Fibroblast of skin of right biceps (primary cell): ENCODE measurements at regions not wholly inside any gene's neighbourhood (a gene's known extent, or its start where the extent isn't known, plus 50 kb on each side); places are given as distances from the start of the nearest gene placed in this dataset.
A peak's percentile ranks its signal among the peaks of the same experiment; 100 is the strongest.

Experiments used
- DNase-seq: peaks from one replicate; pipeline ENCODE4 v3.0.0-alpha.2; 2013

- DNase-seq = no peak
Measured at GRCh38 chr5:44652674-44653073, 156.1 kb upstream of the MRPS30 start.

GRCh38 chr5:44646016-44646415, 162.7 kb upstream of the MRPS30 start:
- no peak for DNase-seq

- no peak for DNase-seq
Measured at GRCh38 chr5:44645502-44645901, 163.2 kb upstream of the MRPS30 start.

- no peak for DNase-seq
Measured at GRCh38 chr5:44644628-44645027, 164.1 kb upstream of the MRPS30 start.

DNA sequence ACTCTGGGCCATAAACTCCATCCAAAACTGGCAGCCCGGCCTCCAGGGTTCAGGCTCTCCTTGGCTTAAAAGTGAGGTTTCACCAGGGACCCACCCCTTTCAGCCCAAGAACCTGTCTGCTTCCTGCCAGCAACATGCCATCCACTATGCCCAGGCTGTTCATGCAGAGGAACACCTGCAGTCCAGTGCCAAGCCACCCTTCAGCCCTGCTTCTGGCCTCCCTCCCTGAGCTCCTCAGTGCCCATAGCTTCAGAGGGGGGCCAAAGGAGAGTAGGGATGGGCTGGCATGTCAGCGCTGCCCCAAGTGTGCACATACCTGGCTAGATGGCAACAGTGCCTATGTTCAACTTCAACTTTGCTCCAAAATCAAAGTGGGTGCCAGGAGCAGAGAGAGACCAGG, 166.9 kb upstream of the MRPS30 start:
- DNase-seq = no peak

DNA sequence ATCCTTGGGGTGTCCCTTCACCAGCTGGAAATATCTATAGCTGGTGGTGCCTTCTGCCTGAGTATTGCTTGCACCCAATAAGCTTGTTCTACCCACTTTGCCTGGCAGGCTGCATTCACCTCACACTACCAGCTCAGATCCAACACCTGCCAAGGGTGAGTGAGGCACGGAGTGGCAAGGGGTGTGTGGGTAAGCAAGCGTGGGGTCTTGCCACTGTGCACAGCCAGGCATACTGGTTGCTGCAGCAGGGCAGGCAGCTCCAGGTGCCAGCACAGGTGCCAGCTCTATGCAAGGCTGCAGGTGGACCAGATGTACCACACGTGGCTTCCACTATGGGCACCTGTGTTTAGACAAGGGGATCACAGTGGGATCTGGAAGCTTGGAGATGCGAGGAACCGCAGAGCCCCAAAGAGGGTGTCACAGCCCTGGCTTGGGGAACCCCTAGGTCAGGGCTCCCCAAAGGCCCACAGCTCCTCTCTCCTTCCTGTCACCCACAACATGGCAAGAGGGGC, 167.7 kb upstream of the MRPS30 start:
- DNase-seq = no peak

- no peak for DNase-seq
Measured at GRCh38 chr5:44637916-44638869, 170.6 kb upstream of the MRPS30 start.

DNA sequence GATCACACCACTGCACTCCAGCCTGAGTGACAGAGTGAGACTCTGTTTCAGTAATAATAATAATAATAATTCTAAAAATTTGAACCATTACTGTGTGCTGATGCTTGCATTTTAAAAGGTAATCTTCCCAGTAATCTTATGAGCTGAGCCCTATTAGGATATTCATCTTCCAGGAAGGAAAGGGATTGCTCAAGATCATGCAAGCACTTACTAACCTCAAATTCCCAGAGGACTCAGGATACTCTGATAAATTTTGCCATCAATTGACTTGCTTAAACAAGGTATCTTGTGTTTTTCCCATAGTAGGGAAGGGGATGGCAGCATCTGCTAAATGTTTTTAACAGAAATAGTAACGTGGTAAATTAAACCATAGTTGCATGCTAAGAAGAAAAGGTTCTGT, 176.4 kb upstream of the MRPS30 start:
- DNase-seq = no peak

DNA sequence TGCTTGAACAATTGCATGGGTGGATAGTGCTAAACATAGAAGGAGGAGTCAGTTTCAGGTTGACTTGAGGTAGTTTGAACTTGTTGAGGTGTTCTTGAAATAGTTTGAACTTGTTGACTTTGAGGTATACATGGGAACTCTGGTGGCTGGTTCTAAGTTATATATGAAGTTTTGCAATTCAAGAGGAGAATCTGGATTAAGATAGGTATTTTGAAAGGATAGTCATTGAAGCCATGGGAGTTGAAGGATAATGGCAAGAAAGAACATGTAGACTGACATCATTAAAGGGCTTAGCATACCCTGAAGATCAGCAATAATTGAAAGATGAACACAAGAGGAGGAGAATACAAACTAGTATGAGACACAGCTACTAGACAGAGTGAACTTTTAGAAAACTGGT, 181.9 kb upstream of the MRPS30 start:
- no peak for DNase-seq

GRCh38 chr5:44622331-44622730, 186.4 kb upstream of the MRPS30 start:
- DNase-seq = no peak

- DNase-seq = no peak
Measured at GRCh38 chr5:44619875-44620610, 188.7 kb upstream of the MRPS30 start.

- DNase-seq = no peak
Measured at GRCh38 chr5:44614845-44615244, 193.9 kb upstream of the MRPS30 start.

- DNase-seq = no peak
Measured at GRCh38 chr5:44613936-44614335, 194.8 kb upstream of the MRPS30 start.

GRCh38 chr5:44605926-44606325, 202.8 kb upstream of the MRPS30 start:
- no peak for DNase-seq

DNA sequence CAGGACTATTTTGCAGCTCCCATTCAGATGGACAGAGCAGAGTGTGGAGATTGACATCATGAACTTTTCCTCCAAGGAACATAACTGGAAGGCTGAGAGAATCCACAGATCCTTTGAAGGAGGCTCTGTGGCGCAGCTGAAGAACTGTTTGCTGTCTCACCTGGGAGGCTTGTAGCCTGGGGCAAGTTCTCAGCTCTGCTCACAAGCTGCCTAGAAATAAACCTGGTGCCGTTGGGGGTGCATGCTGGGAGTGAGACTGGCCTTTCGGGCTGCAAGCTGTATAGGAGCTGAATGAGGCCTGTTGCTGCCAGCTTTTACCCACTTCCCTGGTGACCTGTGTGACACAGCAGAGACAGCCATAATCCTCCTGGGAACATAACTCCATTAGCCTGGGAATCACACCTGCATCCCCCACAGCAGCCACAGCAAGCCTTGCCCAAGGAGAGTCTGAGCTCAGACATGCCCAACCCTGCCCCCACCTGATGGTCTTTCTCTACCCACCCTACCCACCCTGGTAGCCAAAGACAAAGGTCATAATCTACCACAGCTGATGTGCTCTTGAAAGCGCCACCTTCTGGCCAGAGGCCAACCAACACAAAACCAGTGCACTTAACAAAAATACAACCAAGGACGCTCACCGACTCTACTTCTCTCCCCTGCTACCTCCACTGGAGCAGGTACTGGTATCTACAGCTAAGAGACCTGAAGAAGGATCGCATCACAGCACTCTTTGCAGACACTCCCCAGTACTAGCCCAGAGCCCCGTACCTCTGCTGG, 205.1 kb upstream of the MRPS30 start:
- no peak for DNase-seq

- DNase-seq = no peak
Measured at GRCh38 chr5:44574678-44575077, 185.5 kb upstream of the FGF10 start.

- no peak for DNase-seq
Measured at GRCh38 chr5:44568519-44568918, 179.3 kb upstream of the FGF10 start.

DNA sequence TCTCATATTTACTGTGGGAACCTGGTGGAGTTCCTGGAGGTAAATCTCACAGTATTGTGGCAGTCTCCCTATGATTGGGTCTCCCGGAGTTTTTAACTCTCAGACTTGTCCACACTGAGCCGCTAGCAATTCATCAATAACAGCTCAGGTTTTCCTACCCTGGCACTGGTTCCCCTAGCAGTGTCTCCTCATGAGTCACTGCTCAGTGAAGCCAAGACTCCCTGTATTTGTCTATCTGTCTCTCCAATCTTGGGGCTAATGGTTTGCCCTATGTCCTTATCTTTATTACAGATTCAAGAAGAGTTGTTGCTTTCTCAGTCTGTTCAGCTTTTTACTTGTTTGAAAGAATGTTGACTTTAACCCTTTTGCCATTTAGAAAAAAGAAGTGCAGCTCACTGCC, 176.7 kb upstream of the FGF10 start:
- no peak for DNase-seq

DNA sequence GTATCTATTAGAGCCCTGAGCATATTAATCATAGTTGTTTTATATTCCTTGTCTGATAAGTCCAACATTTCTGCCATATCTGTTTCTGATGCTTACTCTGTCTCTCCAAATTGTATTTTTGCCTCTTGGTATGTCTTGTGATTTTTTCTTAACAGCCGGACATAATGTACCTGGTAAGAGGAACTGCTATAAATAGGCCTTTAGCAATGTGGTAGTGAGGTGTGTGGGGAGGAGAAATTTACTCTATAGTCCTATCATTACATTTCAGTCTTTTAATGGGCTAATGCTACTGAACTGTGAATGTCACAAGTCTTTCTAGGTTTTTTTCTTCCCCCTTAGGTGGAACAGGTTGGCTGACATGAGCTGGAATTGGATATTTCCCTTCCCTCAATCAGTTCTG, 176.1 kb upstream of the FGF10 start:
- DNase-seq = no peak

DNA sequence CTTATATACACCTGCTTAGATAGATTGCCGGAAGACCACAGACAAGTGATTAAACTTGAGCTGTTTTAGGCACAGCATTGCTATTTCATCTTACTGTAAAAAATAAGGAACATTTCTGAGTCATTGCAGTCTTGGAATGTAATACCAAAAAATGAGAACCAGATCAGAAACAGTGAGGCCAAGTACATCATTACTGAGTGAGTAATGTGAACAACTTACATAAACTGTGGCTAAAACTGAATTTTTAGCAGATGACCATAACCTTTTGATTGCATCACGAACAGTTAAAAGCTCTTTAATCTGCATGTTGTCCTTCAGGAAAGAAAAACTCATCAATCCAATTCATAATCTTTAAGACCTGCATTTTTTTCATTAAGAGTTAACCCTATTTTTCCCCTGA, 157.1 kb upstream of the FGF10 start:
- DNase-seq = peak; percentile 39

- no peak for DNase-seq
Measured at GRCh38 chr5:44543511-44543910, 154.3 kb upstream of the FGF10 start.

DNA sequence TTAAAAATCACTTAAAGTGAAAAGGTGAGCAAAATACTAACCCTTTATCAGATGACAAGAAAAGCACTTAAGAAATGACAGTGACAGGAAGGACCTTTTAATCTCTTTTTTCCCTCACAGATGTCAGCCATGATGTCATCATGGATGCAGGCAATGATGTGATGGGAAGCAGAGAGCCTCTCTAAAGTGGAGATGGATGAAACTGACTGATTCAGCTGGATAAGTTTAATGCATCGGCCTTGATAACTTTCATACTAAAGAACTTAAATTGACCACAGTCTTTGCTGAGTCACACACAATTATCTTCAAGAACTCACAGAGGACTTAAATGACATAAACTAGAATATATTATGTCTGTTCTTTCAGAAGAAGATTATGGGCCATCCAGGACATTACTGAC, 153.2 kb upstream of the FGF10 start:
- no peak for DNase-seq

DNA sequence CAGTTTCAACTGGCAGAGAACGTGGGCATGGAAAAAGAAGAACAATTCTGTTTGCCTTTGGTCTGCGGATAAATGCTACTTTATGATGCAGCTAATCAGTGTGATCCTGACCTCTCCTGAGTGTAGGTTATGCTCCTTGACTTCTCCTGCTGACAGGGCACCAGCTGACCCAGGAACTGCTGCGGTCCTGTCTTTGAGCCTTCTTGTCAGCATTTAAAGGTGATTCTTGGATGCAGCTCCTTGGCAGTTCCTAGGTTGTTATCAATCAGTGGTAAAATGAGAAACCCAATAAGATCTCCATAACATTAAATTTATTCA, 150.3 kb upstream of the FGF10 start:
- no peak for DNase-seq
